H1 (cell line): ENCODE measurements at regions not wholly inside any gene's neighbourhood (a gene's known extent, or its start where the extent isn't known, plus 50 kb on each side); places are given as distances from the start of the nearest gene placed in this dataset.
"Not testable (repeated sequence)": the region's sequence is repeated elsewhere in the genome, so short reads cannot be mapped to it uniquely, and the experiment has no call there.

Experiments used
- CTCF ChIA-PET: fragments of 300-600 bp; sonication (Branson Sonifier 250); formaldehyde crosslinking; loops from one replicate; lab custom pipeline; 2021; ENCODE audit not compliant: partially characterized antibody; lab: Charles Lee
- POLR2A ChIA-PET: fragments of 300-600 bp; sonication (Branson Sonifier 250); formaldehyde crosslinking; loops from one replicate; lab custom pipeline; 2021; ENCODE audit warnings: inconsistent platforms; ENCODE audit not compliant: partially characterized antibody; lab: Charles Lee
- DNase-seq, 2 experiments: peaks; one replicate each; pipeline versions ENCODE4 v3.0.0 to v3.0.0-alpha.2; 2010 to 2022; ENCODE audit warnings: low spot score in 2 of 2, low read depth in 1 of 2, mixed read lengths in 1 of 2
- FAIRE-seq: peaks from 2 replicates; lab custom pipeline; 2011; peaks lifted over from hg19 to GRCh38; lab: Jason Lieb, UNC
- H2AFZ ChIP-seq: 2 replicates; pipeline ENCODE4 v1.8.1; 2012; ENCODE audit warnings: low read length, inconsistent platforms
- H2AK5ac ChIP-seq: 2 replicates; pipeline ENCODE4 v1.6.1; 2013; ENCODE audit warnings: low read depth, low read length
- H2BK120ac ChIP-seq: replicated peaks from 2 replicates; pipeline ENCODE3; 2013; ENCODE audit warnings: low read depth, low read length, inconsistent platforms
- H2BK12ac ChIP-seq: 2 replicates; pipeline ENCODE4 v1.6.1; 2013; ENCODE audit warnings: low read depth, low read length
- H2BK15ac ChIP-seq: 2 replicates; pipeline ENCODE4 v1.6.1; 2013; ENCODE audit warnings: low read length
- H2BK20ac ChIP-seq: 2 replicates; pipeline ENCODE4 v1.6.1; 2013; ENCODE audit warnings: low read length
- H2BK5ac ChIP-seq: 2 replicates; pipeline ENCODE4 v1.6.1; 2013; ENCODE audit warnings: low read depth, low read length
- H3K14ac ChIP-seq: 2 replicates; pipeline ENCODE4 v1.6.1; 2013; ENCODE audit warnings: inconsistent platforms; ENCODE audit not compliant: insufficient read length
- H3K18ac ChIP-seq: 2 replicates; pipeline ENCODE4 v1.6.1; 2013; ENCODE audit warnings: low read length; ENCODE audit errors: extremely low read depth
- H3K23ac ChIP-seq: 2 replicates; pipeline ENCODE4 v1.6.1; 2013; ENCODE audit warnings: inconsistent platforms; ENCODE audit not compliant: insufficient read length
- H3K23me2 ChIP-seq: 2 replicates; pipeline ENCODE4 v1.6.1; 2013; ENCODE audit warnings: low read depth, low read length
- H3K27ac ChIP-seq: 2 replicates; pipeline ENCODE4 v1.6.1; 2011; ENCODE audit warnings: low read depth, low read length, inconsistent platforms
- H3K27me3 ChIP-seq, 4 experiments: replicated peaks in 1 of 4; 1 replicate in 1 of 4; 2 replicates in 3 of 4; pipeline versions ENCODE4 v1.6.1 to v1.8.1; 2011 to 2013; ENCODE audit warnings: low read length in 3 of 4, mild to moderate bottlenecking in 3 of 4, inconsistent platforms in 2 of 4, mixed read lengths in 2 of 4, moderate library complexity in 1 of 4; ENCODE audit not compliant: control insufficient read depth in 3 of 4, insufficient read depth in 3 of 4; ENCODE audit errors: extremely low read depth in 1 of 4
- H3K36me3 ChIP-seq, 4 experiments: 2 replicates each; pipeline versions ENCODE4 v1.6.1 to v1.8.1; 2011 to 2013; ENCODE audit warnings: mild to moderate bottlenecking in 4 of 4, low read length in 3 of 4, moderate library complexity in 2 of 4, control low read depth in 1 of 4, inconsistent platforms in 1 of 4; ENCODE audit not compliant: insufficient read depth in 4 of 4, control insufficient read depth in 2 of 4
- H3K4ac ChIP-seq: replicated peaks from 2 replicates; pipeline ENCODE3; 2013; ENCODE audit warnings: low read length, low read depth, mixed read lengths, inconsistent platforms; ENCODE audit not compliant: insufficient read length
- H3K4me1 ChIP-seq, 4 experiments: replicated peaks in 1 of 4; 1 replicate in 1 of 4; 2 replicates in 3 of 4; pipeline versions ENCODE4 v1.6.1 to v1.8.1; 2011 to 2013; ENCODE audit warnings: low read length in 3 of 4, inconsistent platforms in 2 of 4, mixed read lengths in 1 of 4; ENCODE audit not compliant: insufficient read depth in 4 of 4, control insufficient read depth in 3 of 4
- H3K4me2 ChIP-seq, 2 experiments: 2 replicates each; pipeline versions ENCODE4 v1.6.1 to v1.8.1; 2011 to 2013; ENCODE audit warnings: low read depth in 2 of 2, low read length in 2 of 2, control low read depth in 1 of 2, inconsistent platforms in 1 of 2, mild to moderate bottlenecking in 1 of 2; ENCODE audit not compliant: insufficient read depth in 1 of 2
- H3K4me3 ChIP-seq, 4 experiments: fragments of 200-600, 300-600 bp in 1 of 4; sonication (generic), shearing (Covaris generic), sonication (Bioruptor Twin) in 1 of 4; 2 replicates each; pipeline versions ENCODE4 v1.5.1 to v1.8.1; 2011 to 2016; ENCODE audit warnings: low read length in 4 of 4, low read depth in 3 of 4, control low read depth in 2 of 4, inconsistent platforms in 2 of 4, mild to moderate bottlenecking in 2 of 4, mixed read lengths in 1 of 4, moderate library complexity in 1 of 4; ENCODE audit not compliant: insufficient read depth in 2 of 4; ENCODE audit errors: extremely low read depth in 1 of 4
- H3K56ac ChIP-seq: replicated peaks from 2 replicates; pipeline ENCODE3; 2013; ENCODE audit warnings: low read depth, mild to moderate bottlenecking, mixed read lengths, low read length, inconsistent platforms; ENCODE audit not compliant: insufficient read length
- H3K79me1 ChIP-seq: 2 replicates; pipeline ENCODE4 v1.6.1; 2013; ENCODE audit warnings: low read depth, low read length, control low read depth
- H3K79me2 ChIP-seq, 2 experiments: 2 replicates each; pipeline versions ENCODE4 v1.6.1 to v1.8.1; 2012 to 2013; ENCODE audit warnings: low read length in 2 of 2, mild to moderate bottlenecking in 2 of 2, inconsistent platforms in 1 of 2; ENCODE audit not compliant: insufficient read depth in 2 of 2, control insufficient read depth in 1 of 2
- H3K9ac ChIP-seq, 4 experiments: replicated peaks in 1 of 4; 1 replicate in 1 of 4; 2 replicates in 3 of 4; pipeline versions ENCODE4 v1.6.1 to v1.8.1; 2011 to 2013; ENCODE audit warnings: low read depth in 3 of 4, low read length in 3 of 4, control low read depth in 2 of 4, mild to moderate bottlenecking in 2 of 4, moderate library complexity in 2 of 4, inconsistent platforms in 1 of 4; ENCODE audit errors: extremely low read depth in 1 of 4
- H3K9me3 ChIP-seq, 2 experiments: 2 replicates each; pipeline versions ENCODE4 v1.6.1 to v1.8.1; 2012 to 2013; ENCODE audit warnings: mild to moderate bottlenecking in 2 of 2, moderate library complexity in 2 of 2, control low read depth in 1 of 2, inconsistent platforms in 1 of 2, low read depth in 1 of 2, low read length in 1 of 2, mixed read lengths in 1 of 2; ENCODE audit not compliant: insufficient read depth in 2 of 2
- H4K20me1 ChIP-seq, 2 experiments: replicated peaks in 1 of 2; 2 replicates each; pipeline versions ENCODE3 to v1.8.1; 2011 to 2013; ENCODE audit warnings: inconsistent platforms in 2 of 2, low read length in 2 of 2, mild to moderate bottlenecking in 1 of 2; ENCODE audit not compliant: insufficient read depth in 2 of 2, control insufficient read depth in 1 of 2
- H4K5ac ChIP-seq: 2 replicates; pipeline ENCODE4 v1.6.1; 2013; ENCODE audit warnings: low read length, low read depth, mixed read lengths, inconsistent platforms; ENCODE audit not compliant: insufficient read length
- H4K8ac ChIP-seq: 2 replicates; pipeline ENCODE4 v1.8.0; 2013; ENCODE audit warnings: mild to moderate bottlenecking, moderate library complexity, low read length, inconsistent platforms; ENCODE audit not compliant: insufficient read depth; ENCODE audit errors: extremely low read depth
- H4K91ac ChIP-seq: replicated peaks from 2 replicates; pipeline ENCODE3; 2013; ENCODE audit warnings: low read length, mixed read lengths, inconsistent platforms; ENCODE audit not compliant: insufficient read length
- WGBS, 2 experiments: shearing (Covaris generic) in 1 of 2; methylation state at CpG; one replicate each; pipeline versions ENCODE4 v1.1.6 to v1.1.7; 2013 to 2015; ENCODE audit warnings: low lambda C conversion rate in 2 of 2, mixed read lengths in 2 of 2, inconsistent platforms in 1 of 2, low coverage in 1 of 2, missing lambda C conversion rate in 1 of 2; ENCODE audit not compliant: insufficient replicate concordance in 2 of 2, insufficient coverage in 1 of 2, insufficient read length in 1 of 2; ENCODE audit errors: extremely low coverage in 1 of 2, missing lambda C conversion rate in 1 of 2; 5-methylcytosine and 5-hydroxymethylcytosine counted together

DNA sequence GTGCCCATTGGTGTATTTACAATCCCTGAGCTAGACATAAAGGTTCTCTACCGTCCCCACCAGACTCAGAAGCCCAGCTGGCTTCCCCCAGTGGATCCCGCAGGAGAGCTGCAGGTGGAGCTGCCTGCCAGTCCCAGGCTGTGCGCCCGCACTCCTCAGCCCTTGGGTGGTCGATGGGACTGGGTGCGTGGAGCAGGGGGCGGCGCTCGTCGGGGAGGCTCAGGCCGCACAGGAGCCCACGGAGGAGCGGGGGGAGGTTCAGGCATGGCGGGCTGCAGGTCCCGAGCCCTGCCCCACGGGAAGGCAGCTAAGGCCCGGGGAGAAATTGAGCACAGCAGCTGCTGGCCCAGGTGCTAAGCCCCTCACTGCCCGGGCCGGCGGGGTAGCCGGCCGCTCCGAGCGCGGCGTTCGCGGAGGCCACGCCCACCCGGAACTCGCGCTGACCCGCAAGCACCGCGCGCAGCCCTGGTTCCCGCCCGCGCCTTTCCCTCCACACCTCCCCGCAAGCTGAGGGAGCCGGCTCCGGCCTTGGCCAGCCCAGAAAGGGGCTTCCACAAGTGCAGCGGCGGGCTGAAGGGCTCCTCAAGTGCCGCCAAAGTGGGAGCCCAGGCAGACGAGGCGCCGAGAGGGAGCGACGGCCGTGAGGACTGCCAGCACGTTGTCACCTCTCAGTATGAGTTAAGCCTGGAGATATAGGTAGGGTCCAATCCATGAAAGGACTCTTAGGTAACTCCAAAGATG, 136.7 kb downstream of the HAO1 start:
- H3K4ac ChIP-seq, H3K9ac ChIP-seq, H2BK120ac ChIP-seq, H3K4me2 ChIP-seq, POLR2A ChIA-PET, H2BK20ac ChIP-seq, H3K56ac ChIP-seq, H2BK12ac ChIP-seq, H3K79me2 ChIP-seq, H4K5ac ChIP-seq, H3K14ac ChIP-seq, H2BK15ac ChIP-seq, H2AK5ac ChIP-seq, H3K4me1 ChIP-seq, H3K79me1 ChIP-seq, H4K91ac ChIP-seq, FAIRE-seq, H2AFZ ChIP-seq, H3K23ac ChIP-seq, CTCF ChIA-PET, H3K27ac ChIP-seq, DNase-seq, H3K36me3 ChIP-seq, H3K18ac ChIP-seq, H4K8ac ChIP-seq, H2BK5ac ChIP-seq, H3K27me3 ChIP-seq, H3K4me3 ChIP-seq, H3K23me2 ChIP-seq, H4K20me1 ChIP-seq: not testable (repeated sequence)
- 97% methylated on average over 44 of the region's 52 CpGs; no CpG with 5 or more reads in 1 of the 2 experiments for WGBS, 2 experiments
- peaks cover 5 to 13% of the 10 kb centered on the region in 2 experiments; a peak in 3 of 4 replicates for H3K9me3 ChIP-seq
